ENCODE measurements at regions not wholly inside any gene's neighbourhood (a gene's known extent, or its start where the extent isn't known, plus 50 kb on each side); places are given as distances from the start of the nearest gene placed in this dataset.

DNA sequence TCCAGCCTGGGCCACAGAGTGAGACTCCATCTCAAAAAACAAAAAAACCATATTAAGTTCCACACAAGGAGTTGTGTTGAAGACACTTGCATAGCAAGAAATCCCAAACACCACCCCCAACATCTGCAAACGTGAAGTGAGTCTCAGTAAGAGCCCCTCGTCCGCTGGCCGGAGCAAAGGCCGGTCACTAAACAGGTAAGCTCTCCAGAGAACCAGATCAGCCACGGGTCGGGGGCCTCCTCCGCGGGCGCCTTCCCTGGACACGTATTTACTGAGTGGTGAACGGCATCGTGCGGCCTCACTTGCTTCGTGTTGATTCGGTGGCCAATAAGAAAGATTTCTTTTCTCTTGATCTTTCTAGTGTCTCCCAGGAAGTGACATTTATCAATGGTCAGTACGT is 93.6 kb downstream of the MRPL36 start:
- H3K4me3 ChIP-seq (ENCODE audit: low read length): no peak overlapping the region
- no peak for DNase-seq (ENCODE audit: low read depth)
- TF ChIP-seq, protein P1, sequence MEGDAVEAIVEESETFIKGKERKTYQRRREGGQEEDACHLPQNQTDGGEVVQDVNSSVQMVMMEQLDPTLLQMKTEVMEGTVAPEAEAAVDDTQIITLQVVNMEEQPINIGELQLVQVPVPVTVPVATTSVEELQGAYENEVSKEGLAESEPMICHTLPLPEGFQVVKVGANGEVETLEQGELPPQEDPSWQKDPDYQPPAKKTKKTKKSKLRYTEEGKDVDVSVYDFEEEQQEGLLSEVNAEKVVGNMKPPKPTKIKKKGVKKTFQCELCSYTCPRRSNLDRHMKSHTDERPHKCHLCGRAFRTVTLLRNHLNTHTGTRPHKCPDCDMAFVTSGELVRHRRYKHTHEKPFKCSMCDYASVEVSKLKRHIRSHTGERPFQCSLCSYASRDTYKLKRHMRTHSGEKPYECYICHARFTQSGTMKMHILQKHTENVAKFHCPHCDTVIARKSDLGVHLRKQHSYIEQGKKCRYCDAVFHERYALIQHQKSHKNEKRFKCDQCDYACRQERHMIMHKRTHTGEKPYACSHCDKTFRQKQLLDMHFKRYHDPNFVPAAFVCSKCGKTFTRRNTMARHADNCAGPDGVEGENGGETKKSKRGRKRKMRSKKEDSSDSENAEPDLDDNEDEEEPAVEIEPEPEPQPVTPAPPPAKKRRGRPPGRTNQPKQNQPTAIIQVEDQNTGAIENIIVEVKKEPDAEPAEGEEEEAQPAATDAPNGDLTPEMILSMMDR (conservative IDR thresholded peaks at IDR 0.05; ENCODE audit: low read length): no peak

DNA sequence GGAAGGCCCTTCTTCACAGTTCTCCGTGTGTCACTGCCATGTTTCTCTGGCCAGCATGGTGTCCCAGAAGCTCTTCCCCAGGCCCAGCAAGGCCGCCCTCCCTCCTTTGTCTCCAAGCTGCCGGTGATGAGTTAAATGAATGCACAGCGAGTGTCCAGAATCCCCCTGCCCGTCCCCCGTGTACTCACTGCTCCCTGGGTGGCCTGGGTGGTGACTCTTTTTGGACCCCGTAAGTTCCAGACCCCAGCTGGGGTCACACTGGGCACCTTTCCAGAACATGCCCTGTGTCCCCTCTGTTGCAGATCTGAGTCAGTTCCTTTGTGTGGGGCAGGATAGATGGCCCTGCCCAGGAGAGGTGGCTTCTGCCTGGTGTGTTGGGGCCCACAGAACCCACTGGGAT is 95.0 kb downstream of the MRPL36 start:
- DNase-seq (ENCODE audit: low read depth): no peak
- H3K4me3 ChIP-seq (ENCODE audit: low read length): no peak overlapping the region
- TF ChIP-seq, protein P1 (conservative IDR thresholded peaks at IDR 0.05; ENCODE audit: low read length): no peak

DNA sequence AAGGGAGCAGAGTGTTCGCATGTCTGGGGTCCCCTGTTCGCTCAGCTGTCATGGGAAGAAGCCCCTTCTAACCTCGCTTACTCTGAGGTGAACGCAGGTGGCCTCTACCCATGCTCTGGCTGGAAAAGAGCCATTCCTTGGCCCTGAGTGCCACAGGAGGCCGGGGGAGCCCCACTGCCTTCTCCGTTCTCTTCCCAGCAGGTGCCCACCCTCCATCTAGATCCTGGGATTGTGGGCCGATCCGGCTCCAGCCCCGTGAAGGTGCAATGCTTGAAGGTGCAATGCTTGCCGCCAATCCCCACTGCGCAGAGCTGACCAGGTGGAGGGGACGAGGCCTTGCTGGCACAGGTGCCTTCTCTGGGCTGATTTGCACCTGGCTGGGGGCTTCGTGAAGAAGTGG is 95.4 kb downstream of the MRPL36 start:
- no peak overlapping the region for H3K4me3 ChIP-seq (ENCODE audit: low read length)
- TF ChIP-seq, protein P1 (conservative IDR thresholded peaks at IDR 0.05; ENCODE audit: low read length): no peak
- no peak for DNase-seq (ENCODE audit: low read depth)

DNA sequence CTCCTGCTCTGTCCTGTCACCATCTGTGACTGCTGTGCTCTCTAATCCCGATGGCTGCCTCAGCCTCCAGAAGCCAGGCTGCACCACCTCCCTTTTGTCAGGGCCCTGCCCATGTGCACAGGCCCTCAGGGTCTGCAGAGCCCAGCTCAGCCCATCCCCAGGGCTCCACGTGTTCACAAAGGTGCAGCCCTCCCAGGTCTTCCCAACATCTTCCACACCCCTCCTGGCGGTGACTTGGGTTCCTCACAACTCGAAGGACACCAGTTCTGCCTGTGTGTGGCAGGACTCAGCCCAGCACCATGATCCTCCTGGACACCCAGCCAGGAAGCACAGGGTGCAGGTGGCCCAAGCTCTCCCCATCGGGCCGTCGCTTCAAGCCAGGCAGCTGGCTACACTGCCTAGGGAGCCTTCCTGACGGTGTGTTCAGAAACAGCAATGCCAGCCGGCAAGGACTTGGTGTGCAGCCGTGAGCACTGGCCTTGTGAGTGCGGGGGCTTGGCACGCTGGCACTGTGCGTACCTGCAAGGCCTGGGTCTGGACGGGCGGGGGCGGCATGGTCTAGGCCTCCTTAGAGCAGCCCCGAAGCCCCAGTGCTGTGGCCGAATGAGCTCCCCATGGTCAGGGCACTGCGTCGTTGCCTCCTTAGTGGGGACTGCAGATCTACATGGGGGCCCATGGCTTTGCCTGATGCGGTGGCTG is 96.1 kb downstream of the MRPL36 start:
- no peak for DNase-seq (ENCODE audit: low read depth)
- TF ChIP-seq, protein P1 (conservative IDR thresholded peaks at IDR 0.05; ENCODE audit: low read length): no peak
- H3K4me3 ChIP-seq (ENCODE audit: low read length): no peak overlapping the region

DNA sequence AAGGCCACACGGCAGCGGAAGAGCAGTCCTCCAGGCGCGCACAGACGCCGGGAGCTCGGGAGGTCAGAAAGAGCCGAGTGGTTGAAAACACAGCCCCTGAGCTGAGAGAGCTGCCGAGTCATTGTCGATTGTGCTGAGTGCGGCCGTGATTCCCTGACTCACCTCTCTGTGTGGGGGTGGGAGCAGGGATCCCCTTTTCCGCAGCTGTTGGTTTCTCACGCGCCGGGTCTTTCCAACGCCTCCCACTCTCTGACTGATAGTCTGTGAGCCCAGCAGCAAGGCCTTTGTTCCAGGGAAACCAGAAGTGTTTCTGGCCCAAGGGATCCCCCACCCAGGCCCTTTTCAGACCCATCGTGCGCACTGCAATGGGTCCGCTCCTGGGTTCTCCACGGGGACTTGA is 97.3 kb downstream of the MRPL36 start:
- no peak overlapping the region for H3K4me3 ChIP-seq (ENCODE audit: low read length)
- TF ChIP-seq, protein P1 (conservative IDR thresholded peaks at IDR 0.05; ENCODE audit: low read length): no peak
- no peak for DNase-seq (ENCODE audit: low read depth)

DNA sequence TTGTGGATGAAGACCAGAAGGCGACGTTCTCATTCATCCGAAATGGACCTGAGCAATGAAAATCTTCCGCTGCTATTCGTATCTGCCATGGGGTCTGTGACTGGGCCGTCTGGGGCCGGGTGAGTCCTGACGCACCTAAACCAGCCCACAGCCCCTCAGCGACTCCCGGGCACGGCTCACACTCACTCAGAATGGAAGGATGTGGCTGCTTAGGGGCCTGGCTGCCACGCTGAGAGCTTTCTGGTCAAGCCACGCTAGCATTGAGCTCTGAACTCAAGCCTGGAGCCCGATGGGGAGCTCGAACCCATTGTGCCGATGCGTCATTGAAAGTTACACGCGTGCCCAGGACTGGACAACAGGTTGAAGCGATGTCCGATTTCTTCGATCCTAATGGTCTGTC is 97.8 kb downstream of the MRPL36 start:
- no peak for DNase-seq (ENCODE audit: low read depth)
- TF ChIP-seq, protein P1 (conservative IDR thresholded peaks at IDR 0.05; ENCODE audit: low read length): no peak
- no peak overlapping the region for H3K4me3 ChIP-seq (ENCODE audit: low read length)

DNA sequence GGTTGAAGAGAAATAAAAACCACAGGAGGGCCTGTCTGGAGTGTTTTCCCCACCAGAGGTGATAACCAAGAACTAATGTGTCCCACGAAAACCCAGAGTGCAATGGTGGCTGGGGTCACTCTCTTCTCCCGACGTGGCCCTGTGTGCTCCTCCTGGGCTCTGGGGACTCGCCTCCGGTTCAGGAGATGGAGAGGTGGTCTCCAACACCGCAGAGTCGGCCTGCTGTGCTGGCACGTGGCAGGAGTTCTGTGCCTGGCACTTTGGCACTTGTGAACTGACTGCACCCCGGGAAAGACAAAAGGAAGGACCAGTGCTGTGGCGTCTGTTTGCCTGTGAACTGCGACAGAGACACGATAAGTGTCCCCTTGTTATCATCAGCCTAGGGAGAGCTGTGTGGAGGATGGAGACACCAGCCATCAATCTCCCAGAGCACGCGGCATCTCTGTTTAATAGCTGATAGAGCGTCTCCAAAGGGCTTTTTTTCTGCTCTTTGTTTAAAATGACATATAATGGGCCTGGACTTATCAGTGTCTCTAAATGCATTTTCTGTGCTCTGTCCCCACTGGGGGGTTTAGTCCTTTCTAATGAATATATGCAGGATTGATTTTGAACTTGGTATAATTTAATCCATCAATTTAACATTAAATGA is 98.3 kb downstream of the MRPL36 start:
- no peak for DNase-seq (ENCODE audit: low read depth)
- H3K4me3 ChIP-seq (ENCODE audit: low read length): no peak overlapping the region
- TF ChIP-seq, protein P1 (conservative IDR thresholded peaks at IDR 0.05; ENCODE audit: low read length): no peak

Measured in AG10803 (cell line).